GM19455 (cell line): ENCODE measurements at regions not wholly inside any gene's neighbourhood (a gene's known extent, or its start where the extent isn't known, plus 50 kb on each side); places are given as distances from the start of the nearest gene placed in this dataset.

Experiments
- ATAC-seq: cut with Tn5 transposase; IDR thresholded peaks from one replicate; pipeline ENCODE4 v1.9.1; 2021; ENCODE audit not compliant: unreplicated experiment

DNA sequence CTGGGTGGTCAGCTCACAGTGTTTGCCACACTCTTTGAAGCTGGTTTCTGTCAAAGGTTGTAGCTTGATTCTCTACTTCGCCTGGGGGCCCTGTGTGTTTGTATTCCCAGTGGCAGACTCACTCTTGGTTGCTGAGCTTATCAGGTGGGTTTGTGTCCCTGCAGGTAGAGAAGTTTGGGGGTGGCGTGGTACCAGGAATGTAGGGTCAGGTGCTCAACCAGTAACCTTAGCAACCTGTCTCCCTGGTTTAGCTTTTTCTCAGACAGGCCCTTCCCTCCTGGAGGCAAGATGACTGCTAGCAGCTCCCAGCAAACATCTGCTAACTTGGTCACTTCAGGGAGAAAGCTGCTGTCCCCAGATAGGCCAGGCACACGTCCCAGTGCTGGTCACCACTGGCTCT lies 352.2 kb downstream of the AACS start:
- no peak for ATAC-seq

DNA sequence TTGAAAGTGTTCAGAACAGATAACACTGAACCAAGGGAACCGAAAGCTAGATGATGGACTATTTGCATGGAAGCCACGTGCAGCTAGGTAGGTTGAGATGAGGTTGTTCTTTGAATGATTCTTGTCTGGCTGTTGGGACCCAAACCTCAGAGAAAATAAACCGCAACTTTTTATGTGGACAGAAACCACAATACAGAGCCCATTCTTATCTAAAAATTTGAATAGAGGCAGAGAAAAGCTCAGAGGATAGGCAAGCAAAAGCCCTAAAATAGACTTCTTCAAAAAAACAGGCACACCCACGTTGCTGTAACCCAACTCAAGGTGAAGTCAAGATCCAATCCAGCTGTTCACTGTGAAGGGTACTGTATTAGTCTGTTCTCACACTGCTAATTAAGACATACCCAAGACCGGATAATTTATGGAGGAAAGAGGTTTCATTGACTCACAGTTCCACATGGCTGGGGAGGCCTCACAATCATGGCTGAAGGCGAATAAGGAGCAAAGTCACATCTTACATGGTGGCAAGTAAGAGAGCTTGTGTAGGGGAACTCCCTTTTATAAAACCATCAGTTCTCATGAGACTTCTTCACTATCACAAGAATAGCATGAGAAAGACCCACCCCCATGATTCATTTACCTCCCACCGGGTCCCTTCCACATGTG lies 353.8 kb downstream of the AACS start:
- ATAC-seq = no peak

DNA sequence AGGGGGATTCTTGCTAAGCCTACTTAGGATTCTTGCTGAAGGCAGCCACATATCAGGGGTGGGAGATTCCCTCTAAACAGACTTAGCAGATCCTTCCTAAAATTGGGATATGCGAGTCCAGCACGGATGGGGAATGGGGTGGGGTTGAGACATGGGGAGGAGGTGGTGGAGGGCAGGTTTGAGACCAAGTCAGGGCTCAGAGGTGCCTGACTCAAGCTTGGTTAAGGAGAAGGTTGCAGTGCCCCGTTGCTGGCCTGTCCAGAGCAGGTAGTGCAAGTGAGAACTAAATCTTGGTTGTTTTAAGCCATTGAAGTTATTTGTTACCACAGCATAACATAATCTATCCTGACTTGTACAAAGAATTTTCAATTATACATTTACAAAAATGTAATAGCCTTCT lies 359.7 kb downstream of the AACS start:
- no peak for ATAC-seq

DNA sequence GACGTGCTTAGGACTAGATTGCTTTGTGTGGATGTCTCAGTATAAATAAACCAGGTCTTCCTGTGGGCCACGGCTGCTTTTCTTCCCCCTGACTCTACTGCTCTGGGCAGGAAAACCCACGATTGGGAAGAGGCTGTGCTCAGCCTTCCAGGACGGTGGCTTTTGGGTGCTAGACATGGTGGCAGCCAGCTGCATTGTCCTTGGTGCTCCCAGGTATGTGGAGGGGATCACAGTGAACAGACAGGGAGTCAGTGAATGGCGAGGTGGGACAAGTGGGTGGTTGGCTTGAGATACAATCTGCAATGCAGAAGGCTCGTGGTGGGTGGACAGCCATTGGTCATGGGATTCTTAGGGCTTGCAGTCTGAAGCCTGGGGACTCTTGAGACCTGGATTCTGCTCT lies 366.3 kb downstream of the AACS start:
- ATAC-seq = no peak

DNA sequence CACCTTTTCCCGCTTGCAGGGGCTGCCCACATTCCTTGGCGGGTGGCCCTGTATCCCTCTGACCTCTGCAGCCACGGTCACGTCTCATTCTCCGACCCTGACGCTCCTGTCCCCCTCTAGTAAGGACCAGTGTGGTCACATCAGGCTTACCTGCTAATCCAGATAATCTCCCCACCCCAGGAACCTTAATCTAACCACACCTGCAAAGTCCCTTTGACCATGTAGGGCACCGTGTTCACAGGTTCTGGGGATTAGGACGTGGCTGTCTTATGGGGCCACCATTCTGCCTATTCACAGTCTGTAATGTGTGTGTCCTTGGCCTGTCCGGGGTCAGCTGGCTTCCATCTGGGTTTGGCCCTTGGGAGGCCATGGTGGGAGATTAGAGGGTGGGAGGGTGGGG lies 368.9 kb downstream of the AACS start:
- ATAC-seq = no peak

DNA sequence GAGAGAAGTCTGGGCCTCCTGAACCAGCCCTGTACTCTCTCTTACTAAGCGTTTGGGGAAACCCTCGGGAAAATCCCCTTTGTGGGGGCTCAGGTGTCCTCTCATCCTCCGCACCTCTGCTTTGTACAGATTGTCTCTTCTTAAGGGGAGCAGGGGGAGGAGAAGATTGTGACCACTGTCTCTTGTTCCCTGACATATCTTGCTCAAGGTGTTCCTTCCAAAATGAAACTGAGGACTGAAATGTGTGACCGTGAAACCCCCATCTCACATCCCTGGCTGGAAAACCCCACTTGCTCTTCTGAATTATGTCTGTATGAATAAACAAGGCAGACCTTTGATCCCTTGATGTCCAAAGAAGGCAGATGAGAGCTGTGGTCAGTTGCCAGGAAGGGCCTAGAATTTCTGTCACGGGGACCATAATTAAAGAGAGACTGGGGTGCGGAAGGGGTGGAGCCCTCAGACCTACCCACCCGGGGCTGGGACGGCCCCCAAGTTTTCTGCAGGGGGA lies 369.8 kb downstream of the AACS start:
- ATAC-seq = peak; percentile 71

DNA sequence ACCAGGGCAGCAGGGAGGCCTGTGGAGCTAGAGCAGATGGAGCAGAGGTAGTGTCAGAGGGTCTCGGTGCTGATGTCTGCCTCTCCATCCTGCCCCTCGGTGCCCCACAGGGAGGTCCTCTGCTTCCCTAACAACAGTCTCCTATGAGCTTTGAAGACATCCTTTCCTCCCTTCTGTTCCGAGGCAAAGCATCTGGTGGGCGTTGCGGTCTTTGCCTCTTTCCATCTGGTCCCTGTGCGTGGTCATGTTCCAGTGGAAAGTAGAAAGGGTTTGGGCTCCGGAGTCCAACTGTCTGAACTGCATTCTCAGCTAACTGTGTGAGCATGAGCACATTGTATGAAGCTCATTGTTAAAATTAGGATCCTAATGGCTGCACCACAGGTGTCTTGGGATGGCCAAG lies 370.6 kb downstream of the AACS start:
- ATAC-seq = no peak

DNA sequence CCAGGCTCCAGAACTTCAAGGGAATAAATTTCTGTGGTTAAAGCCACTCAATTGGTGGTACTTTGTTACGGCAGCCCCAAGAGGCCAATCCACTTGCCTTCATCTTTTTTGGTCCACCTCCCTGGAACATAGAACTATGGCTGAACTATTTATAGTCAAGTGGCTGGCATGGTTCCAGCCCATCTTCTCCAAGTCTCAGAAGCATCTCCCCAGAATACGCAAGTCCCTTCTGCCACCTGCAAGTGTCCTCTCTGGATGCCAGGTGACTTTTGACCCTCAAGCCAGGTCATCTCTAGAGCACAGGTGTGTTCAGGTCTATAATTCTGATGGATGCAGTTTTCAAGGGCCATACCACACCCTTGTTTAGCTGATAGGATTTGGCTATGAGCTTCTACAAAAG lies 371.5 kb downstream of the AACS start:
- no peak for ATAC-seq

DNA sequence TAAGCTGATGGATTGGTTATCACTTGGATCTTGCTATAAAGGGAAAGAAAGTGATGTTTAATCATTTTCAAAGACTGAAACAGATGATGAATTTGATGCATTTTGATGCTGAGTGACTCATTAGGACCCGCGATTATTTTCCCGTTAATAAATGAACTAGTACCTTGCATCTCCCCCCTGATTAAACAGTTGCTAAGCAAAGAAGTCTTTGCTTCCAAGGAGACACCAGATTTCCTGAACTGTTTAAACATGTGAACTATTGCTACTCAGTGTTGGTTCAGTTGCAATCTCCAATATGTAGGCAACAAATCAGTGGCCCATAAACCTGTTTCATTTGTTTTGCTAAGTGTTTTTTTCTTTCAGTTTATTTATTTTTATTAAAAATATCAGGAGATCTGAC lies 375.2 kb downstream of the AACS start:
- ATAC-seq = no peak

DNA sequence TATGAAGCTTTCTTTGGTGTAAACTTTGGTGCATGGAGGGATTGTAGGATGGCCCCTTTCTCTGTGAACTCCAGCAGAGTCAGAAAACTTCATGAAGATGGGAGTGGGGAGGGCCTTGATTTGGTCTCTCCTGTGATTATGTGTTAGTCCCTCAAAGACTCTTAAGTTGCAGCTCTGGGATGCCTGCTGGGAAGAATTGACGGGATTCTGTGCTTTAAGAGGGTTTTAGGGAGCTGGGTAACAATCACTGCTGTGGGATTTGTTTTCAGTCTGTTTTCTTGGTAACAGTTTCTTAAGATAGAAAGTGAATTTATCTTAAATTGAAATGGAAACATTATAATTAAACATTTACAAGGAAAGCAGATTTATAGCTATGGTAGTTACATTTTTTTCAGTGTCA lies 378.1 kb downstream of the AACS start:
- ATAC-seq = no peak

DNA sequence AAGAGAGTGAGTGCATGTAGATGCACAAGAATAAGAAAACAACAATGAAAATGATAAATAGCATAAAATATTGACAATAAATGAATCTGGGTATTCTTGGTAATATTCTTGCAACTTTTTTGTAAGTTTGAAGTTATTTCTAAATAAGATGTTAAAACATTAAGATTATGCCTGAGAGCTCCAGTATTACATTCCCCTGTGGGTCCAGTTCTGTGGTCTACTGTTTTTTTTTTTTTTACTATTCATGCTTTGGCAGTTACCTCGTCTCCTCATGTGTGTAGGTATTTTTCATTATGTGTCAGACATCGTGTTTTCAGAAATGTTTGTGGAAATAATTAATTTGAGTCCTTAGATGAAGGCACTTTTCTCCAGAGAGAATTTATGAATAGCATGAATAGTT lies 386.2 kb downstream of the AACS start:
- no peak for ATAC-seq

DNA sequence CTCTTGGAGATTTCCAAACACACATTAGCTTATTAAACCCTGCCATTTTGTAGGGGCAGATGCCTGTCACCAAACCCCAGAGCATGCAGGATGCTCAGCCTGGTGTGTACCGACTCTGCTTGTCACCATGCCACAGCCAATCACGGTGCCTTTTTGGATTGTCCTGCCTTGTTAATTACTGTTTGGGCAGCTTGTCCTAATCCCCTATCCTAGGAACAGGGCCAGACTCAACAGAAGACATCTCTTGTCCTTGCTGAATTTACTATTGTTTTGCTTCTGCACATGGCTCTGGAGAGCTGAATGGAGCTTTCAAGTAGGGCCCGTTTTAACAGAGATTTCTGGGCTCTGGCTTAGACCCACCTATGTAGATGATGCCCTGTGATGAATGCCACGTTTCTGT lies 388.5 kb downstream of the AACS start:
- no peak for ATAC-seq

DNA sequence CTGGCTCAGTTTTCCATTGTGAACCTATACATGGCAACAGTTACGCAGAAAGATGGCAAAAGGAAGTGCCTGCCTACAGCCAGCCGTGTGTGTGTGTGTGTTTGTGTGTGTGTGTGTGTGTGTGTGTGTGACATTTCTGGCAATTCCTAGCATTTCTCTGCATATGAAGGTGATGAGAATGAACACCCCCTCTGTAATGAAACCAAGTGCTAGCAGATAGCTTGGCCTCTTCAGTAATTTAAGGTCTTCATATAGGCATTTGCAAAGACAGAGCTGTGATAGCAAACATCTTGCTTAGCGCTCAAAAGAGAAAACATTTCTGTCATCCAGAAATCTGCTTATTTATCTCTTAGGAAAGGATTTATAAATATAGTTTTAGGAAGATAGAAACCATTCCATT lies 389.1 kb downstream of the AACS start:
- no peak for ATAC-seq

DNA sequence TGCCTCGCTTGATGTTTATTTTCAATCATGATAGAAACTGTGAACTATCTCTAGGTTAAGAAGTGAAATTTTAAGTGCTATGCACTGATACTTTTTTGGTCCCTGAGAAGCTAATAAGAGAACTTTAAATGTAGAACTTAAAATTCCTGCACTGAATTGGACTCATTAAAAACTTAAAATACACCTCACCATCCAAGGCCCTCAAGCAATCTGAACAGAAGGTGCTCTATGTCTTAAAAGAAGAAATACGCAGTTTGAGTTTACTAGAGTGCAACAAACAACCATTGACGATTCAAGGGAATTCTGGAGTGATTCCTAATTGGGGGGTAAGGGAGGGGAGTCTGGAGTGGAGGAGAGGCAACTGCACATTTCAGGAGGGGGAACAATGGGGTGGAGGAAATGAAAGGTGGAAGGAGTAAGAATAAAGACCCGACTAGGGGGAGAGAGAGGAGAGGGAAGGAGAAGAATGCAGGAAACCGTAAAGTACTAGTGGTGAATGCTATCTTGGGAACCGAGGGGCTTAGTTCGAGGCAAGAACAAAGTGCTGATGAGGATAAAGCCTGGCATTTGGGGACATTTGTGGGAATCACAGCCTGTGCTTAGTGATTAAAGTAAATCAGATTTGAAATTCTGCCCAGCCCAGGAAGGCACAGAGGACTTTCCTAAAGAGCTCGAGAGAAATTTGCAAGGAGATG lies 389.7 kb downstream of the AACS start:
- ATAC-seq = no peak

DNA sequence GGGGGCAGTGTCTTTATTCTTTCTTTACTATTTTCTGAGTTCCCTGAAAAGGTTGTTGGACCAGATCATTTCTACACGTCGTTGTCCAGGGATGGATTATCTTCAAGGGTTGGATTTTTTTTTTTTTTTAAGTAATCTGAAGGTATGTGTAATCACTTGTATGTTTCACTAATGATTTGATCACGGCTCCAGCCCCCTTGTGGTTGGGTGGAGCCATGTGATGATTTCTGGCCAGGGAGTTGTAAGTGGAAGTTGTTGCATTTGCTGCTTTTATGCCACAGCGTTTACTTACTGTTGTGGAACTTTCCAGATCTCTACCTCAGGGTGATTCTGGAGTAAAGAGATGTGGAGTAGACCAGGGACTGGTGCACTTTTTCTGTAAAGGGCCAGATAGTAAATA lies 390.3 kb downstream of the AACS start:
- ATAC-seq = no peak

DNA sequence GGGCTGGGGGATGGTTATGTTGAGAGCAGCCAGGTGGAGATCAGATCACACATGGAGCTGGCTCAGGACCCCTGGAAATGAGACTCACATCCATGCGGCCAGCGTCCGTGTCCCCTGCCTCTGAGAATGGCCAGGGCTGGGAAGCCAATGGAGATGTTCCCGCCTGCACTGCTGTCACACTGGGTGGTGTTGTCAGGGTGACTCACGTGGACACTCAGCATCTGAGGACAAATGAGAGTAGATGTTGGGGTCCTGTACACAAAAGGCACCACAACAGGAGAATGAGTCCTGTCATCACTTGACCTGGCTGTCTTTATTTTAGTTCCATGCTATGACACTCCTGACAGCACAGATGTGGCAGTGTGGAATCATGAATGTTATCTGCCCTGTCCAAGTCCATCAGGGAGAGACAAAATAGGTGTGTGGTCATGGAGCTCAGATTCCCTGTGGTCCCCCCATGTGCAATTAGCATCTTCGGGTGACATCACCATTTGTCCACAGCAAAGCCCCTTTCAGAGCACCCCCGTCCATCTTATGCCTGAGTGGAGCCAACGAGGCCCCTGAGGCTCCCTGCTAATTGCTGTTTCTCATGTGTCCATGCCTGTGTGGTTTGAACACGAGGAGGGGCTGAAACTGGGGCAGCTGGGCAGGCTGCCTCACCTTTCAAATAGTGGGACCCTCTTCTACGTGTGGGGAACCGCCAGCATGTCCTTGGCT lies 393.5 kb downstream of the AACS start:
- no peak for ATAC-seq

DNA sequence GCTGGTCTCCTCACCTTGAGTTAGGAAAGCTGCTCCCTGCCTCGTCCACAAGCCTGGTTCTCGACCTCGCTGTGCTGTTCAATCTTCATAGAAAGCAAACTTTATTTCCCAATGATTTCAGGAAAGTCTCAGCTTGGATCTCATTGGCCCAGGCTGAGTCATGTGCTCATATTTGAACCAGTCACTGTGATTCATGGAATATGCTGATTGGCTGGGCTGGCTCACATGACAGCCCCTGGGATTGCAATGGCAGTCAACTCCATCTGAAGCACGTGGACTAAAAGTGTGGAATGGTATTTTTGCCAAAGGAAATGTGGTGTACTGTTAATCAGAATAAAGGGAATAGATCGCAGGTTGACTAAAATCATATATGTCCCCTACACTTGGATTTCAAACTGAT lies 396.6 kb downstream of the AACS start:
- ATAC-seq = no peak

DNA sequence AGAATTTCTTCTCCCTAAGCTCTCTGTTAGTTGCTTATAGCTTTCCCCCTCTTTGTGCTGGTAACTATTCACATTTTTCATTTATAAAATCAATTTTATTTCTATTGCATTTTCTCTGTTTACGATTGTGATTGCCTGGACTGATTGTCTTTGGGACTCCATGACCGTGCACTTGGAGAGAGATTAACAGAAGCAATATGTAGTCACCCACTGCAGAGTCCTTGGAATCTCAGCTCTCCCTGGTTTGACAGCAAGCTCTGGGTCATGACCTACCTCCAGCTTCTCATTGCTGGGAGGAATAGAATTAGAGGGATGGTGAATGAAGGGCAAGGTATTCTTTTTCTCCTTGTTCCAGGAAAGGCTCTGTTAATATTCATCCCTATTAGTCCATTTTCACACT lies 398.2 kb downstream of the AACS start:
- ATAC-seq = no peak

DNA sequence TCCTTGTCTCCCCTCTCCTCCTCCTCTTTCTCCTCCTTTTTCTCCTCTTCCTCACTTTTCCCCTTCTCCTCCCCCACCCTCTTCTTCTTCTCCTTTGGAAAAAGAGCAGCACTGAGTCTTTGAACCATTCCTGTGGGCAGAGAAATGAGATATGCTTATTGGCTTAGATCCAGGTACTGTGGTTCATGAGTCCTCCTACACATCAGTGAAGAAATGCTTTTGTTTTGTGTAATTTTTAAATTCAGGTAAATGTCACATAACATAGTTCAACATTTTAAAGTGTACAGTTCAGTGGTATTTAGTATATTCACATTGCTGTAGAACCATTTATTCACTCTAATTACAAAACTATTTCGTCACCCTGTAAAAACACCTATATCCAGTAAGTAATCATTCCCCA lies 402.1 kb downstream of the AACS start:
- ATAC-seq = no peak

DNA sequence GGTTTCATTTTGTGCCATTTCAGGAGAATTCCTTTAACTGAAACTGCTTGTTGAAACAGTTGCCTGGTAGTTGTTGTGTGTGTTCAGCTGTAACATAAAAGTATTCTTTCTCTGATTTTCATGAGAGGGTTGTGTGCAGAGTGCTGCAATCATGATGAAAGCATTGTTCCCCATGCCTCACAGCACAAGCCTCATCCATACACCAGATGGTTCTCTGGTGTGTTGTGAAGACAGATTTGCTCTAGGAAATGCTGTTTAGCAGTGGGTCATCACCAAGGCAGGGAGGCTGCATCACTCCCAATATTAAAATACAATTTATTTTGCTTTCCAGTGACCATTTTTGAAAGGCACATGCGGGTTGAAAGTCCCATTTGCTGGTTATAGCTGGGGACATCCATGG lies 404.4 kb downstream of the AACS start:
- ATAC-seq = no peak

DNA sequence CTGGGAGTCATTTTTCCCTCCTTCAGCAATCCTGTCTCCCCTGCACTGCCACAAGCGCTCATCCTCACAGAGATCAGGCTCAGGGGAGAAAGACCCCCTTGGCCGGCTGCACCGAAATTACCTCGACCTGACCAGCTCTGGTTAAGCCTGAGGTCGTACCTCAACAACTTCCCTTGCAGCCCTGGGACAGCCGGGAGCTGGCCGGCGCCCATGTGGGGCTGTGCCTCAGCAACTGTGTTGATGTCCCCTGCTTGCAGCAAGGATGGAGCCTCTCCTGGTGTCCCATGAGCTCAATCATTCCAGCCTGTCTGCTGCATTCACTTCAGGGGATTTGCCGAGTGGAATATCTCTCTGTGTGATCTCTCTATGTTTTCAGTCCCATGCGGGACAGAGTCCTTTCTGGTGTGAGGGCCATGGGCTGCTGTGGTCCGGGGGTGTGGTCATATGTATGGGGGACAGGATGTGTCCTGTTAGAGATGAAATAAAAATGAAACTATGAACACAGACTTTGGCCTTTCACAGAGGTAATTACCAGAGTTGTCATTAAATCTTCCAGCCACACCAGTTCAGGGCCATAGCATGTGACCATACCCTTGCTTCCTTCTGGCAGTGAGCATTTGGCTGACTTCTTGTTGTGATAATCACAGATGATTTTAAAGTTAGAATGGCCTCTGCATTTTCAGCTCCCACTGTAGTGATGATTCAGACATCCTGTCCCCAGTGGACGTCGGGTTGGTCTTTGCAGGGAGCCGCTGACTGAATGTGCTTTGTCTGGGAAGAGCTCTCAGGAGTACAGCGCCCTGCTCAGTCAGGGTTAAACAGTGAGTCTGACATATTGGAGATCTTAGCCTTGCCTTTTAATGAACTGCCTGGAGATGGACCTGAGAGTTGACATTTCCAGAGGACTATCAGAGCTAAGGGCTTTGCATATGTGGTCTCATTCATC lies 405.9 kb downstream of the AACS start:
- no peak for ATAC-seq
